H1 (cell line): ENCODE measurements at regions not wholly inside any gene's neighbourhood (a gene's known extent, or its start where the extent isn't known, plus 50 kb on each side); places are given as distances from the start of the nearest gene placed in this dataset.

Experiments used
- EZH2 ChIP-seq: fragments of 200-600 bp; sonication (generic); IDR thresholded peaks from 2 replicates; pipeline ENCODE4 v1.7.1; 2012; ENCODE audit warnings: low read depth, mild to moderate bottlenecking, moderate library complexity, low read length, inconsistent platforms; ENCODE audit not compliant: severe bottlenecking
- MAFK ChIP-seq: IDR thresholded peaks from 2 replicates; pipeline ENCODE4 v1.6.1; 2012; ENCODE audit warnings: low read depth, mild to moderate bottlenecking, improper control_type of control experiment, low read length
- POLR2A ChIP-seq, 2 experiments: IDR thresholded peaks; 1 replicate in 1 of 2; 2 replicates in 1 of 2; pipeline ENCODE4 v1.6.1; 2011; ENCODE audit warnings: low read depth in 2 of 2, low read length in 2 of 2, mild to moderate bottlenecking in 2 of 2; ENCODE audit errors: control extremely low read depth in 1 of 2
- POLR2AphosphoS5 ChIP-seq: IDR thresholded peaks from 2 replicates; pipeline ENCODE4 v1.6.1; 2011; ENCODE audit warnings: low read depth, low read length
- RAD21 ChIP-seq, 2 experiments: IDR thresholded peaks in 1 of 2; conservative IDR thresholded peaks in 1 of 2; 2 replicates each; pipeline ENCODE4 v1.6.1; 2011; ENCODE audit warnings: low read depth in 2 of 2, low read length in 2 of 2, improper control_type of control experiment in 1 of 2, inconsistent platforms in 1 of 2, mild to moderate bottlenecking in 1 of 2, moderate library complexity in 1 of 2
- SIRT6 ChIP-seq: IDR thresholded peaks from one replicate; pipeline ENCODE4 v1.7.1; 2012; ENCODE audit warnings: low read length, inconsistent platforms
- SP1 ChIP-seq: IDR thresholded peaks from 2 replicates; pipeline ENCODE4 v1.6.1; 2011; ENCODE audit warnings: low read depth, low read length
- TF ChIP-seq, protein P1 (sequence below), 3 experiments: IDR thresholded peaks; 1 replicate in 2 of 3; 2 replicates in 1 of 3; pipeline versions ENCODE4 v1.5.1 to v1.6.1; 2011; ENCODE audit warnings: low read length in 3 of 3, mild to moderate bottlenecking in 3 of 3, inconsistent platforms in 2 of 3, low read depth in 1 of 3, moderate library complexity in 1 of 3; ENCODE audit not compliant: insufficient read depth in 1 of 3; ENCODE audit errors: control extremely low read depth in 1 of 3
- TF ChIP-seq, protein P2 (sequence below): fragments of 300-600 bp; sonication (generic); IDR thresholded peaks from 2 replicates; pipeline ENCODE4 v1.7.1; 2012; ENCODE audit warnings: low read length, moderate library complexity, mild to moderate bottlenecking, inconsistent platforms; ENCODE audit not compliant: insufficient replicate concordance

DNA sequence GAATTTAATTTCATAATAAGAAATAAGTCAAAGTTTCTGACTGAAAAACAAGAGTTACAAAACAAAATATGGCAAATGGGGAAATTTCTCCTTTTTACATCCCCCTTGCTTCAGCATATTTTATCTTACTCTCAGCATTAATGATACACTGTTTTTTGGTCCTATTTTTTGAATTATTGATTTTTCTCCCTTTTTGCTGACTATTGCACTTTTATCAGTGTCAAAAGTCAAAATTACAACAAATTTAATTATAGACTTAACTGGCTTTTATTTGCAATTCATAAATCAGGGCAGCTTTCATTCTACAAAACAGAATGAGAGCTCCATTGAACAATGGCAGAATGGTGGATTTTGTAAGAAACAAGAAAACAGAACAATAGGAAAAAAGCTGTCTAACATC, 901.9 kb downstream of the FAT4 start:
- TF ChIP-seq, protein P1, sequence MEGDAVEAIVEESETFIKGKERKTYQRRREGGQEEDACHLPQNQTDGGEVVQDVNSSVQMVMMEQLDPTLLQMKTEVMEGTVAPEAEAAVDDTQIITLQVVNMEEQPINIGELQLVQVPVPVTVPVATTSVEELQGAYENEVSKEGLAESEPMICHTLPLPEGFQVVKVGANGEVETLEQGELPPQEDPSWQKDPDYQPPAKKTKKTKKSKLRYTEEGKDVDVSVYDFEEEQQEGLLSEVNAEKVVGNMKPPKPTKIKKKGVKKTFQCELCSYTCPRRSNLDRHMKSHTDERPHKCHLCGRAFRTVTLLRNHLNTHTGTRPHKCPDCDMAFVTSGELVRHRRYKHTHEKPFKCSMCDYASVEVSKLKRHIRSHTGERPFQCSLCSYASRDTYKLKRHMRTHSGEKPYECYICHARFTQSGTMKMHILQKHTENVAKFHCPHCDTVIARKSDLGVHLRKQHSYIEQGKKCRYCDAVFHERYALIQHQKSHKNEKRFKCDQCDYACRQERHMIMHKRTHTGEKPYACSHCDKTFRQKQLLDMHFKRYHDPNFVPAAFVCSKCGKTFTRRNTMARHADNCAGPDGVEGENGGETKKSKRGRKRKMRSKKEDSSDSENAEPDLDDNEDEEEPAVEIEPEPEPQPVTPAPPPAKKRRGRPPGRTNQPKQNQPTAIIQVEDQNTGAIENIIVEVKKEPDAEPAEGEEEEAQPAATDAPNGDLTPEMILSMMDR (IDR thresholded peaks at IDR 0.05; ENCODE audit: control extremely low read depth in 1 of 3, insufficient read depth in 1 of 3, low read depth in 1 of 3, low read length in 3 of 3): no peak
- TF ChIP-seq POLR2A (IDR thresholded peaks at IDR 0.05; ENCODE audit: control extremely low read depth in 1 of 2, low read depth in 2 of 2, low read length in 2 of 2) (no peak), MAFK (peak; percentile 82; the same call in 1 of the 2 replicates), SP1 (no peak), POLR2AphosphoS5 (no peak), EZH2 (no peak), SIRT6 (no peak), RAD21 (IDR thresholded peaks at IDR 0.05 in 1 of 2, conservative IDR thresholded peaks at IDR 0.05 in 1 of 2; ENCODE audit: low read depth in 2 of 2, low read length in 2 of 2) (no peak)
- TF ChIP-seq, protein P2, sequence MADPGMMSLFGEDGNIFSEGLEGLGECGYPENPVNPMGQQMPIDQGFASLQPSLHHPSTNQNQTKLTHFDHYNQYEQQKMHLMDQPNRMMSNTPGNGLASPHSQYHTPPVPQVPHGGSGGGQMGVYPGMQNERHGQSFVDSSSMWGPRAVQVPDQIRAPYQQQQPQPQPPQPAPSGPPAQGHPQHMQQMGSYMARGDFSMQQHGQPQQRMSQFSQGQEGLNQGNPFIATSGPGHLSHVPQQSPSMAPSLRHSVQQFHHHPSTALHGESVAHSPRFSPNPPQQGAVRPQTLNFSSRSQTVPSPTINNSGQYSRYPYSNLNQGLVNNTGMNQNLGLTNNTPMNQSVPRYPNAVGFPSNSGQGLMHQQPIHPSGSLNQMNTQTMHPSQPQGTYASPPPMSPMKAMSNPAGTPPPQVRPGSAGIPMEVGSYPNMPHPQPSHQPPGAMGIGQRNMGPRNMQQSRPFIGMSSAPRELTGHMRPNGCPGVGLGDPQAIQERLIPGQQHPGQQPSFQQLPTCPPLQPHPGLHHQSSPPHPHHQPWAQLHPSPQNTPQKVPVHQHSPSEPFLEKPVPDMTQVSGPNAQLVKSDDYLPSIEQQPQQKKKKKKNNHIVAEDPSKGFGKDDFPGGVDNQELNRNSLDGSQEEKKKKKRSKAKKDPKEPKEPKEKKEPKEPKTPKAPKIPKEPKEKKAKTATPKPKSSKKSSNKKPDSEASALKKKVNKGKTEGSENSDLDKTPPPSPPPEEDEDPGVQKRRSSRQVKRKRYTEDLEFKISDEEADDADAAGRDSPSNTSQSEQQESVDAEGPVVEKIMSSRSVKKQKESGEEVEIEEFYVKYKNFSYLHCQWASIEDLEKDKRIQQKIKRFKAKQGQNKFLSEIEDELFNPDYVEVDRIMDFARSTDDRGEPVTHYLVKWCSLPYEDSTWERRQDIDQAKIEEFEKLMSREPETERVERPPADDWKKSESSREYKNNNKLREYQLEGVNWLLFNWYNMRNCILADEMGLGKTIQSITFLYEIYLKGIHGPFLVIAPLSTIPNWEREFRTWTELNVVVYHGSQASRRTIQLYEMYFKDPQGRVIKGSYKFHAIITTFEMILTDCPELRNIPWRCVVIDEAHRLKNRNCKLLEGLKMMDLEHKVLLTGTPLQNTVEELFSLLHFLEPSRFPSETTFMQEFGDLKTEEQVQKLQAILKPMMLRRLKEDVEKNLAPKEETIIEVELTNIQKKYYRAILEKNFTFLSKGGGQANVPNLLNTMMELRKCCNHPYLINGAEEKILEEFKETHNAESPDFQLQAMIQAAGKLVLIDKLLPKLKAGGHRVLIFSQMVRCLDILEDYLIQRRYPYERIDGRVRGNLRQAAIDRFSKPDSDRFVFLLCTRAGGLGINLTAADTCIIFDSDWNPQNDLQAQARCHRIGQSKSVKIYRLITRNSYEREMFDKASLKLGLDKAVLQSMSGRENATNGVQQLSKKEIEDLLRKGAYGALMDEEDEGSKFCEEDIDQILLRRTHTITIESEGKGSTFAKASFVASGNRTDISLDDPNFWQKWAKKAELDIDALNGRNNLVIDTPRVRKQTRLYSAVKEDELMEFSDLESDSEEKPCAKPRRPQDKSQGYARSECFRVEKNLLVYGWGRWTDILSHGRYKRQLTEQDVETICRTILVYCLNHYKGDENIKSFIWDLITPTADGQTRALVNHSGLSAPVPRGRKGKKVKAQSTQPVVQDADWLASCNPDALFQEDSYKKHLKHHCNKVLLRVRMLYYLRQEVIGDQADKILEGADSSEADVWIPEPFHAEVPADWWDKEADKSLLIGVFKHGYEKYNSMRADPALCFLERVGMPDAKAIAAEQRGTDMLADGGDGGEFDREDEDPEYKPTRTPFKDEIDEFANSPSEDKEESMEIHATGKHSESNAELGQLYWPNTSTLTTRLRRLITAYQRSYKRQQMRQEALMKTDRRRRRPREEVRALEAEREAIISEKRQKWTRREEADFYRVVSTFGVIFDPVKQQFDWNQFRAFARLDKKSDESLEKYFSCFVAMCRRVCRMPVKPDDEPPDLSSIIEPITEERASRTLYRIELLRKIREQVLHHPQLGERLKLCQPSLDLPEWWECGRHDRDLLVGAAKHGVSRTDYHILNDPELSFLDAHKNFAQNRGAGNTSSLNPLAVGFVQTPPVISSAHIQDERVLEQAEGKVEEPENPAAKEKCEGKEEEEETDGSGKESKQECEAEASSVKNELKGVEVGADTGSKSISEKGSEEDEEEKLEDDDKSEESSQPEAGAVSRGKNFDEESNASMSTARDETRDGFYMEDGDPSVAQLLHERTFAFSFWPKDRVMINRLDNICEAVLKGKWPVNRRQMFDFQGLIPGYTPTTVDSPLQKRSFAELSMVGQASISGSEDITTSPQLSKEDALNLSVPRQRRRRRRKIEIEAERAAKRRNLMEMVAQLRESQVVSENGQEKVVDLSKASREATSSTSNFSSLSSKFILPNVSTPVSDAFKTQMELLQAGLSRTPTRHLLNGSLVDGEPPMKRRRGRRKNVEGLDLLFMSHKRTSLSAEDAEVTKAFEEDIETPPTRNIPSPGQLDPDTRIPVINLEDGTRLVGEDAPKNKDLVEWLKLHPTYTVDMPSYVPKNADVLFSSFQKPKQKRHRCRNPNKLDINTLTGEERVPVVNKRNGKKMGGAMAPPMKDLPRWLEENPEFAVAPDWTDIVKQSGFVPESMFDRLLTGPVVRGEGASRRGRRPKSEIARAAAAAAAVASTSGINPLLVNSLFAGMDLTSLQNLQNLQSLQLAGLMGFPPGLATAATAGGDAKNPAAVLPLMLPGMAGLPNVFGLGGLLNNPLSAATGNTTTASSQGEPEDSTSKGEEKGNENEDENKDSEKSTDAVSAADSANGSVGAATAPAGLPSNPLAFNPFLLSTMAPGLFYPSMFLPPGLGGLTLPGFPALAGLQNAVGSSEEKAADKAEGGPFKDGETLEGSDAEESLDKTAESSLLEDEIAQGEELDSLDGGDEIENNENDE: no peak
